Neural cell (in vitro differentiated cells): ENCODE measurements at regions not wholly inside any gene's neighbourhood (a gene's known extent, or its start where the extent isn't known, plus 50 kb on each side); places are given as distances from the start of the nearest gene placed in this dataset.

Experiments used
- H2AFZ ChIP-seq: fragments of 200-600, 300-800 bp; sonication (generic), shearing (Covaris generic); 2 replicates; pipeline ENCODE4 v1.6.0; 2014; ENCODE audit warnings: low read depth, mild to moderate bottlenecking, antibody characterized with exemption, low read length, moderate library complexity
- H3F3A ChIP-seq: fragments of 200-600 bp; shearing (Covaris generic); 2 replicates; pipeline ENCODE4 v1.6.1; 2016; ENCODE audit warnings: mild to moderate bottlenecking, moderate library complexity, mixed read lengths, antibody characterized with exemption, low read length; ENCODE audit not compliant: insufficient read depth, poor library complexity, severe bottlenecking
- H3K27ac ChIP-seq: fragments of 200-600, 300-800 bp; sonication (generic), shearing (Covaris generic); 2 replicates; pipeline ENCODE4 v1.5.1; 2014; ENCODE audit warnings: mild to moderate bottlenecking, low read length, moderate library complexity
- H3K27me3 ChIP-seq: fragments of 300-800, 200-600 bp; sonication (generic), shearing (Covaris generic); 2 replicates; pipeline ENCODE4 v1.6.0; 2014; ENCODE audit warnings: mild to moderate bottlenecking, low read depth, low read length, moderate library complexity; ENCODE audit not compliant: insufficient read depth
- H3K36me3 ChIP-seq: fragments of 300-800, 200-600 bp; sonication (generic), shearing (Covaris generic); 2 replicates; pipeline ENCODE4 v1.5.1; 2014; ENCODE audit warnings: mild to moderate bottlenecking, antibody characterized with exemption, low read length, moderate library complexity; ENCODE audit not compliant: insufficient read depth
- H3K4me2 ChIP-seq: fragments of 300-800, 200-600 bp; sonication (generic), shearing (Covaris generic); 2 replicates; pipeline ENCODE4 v1.6.0; 2014; ENCODE audit warnings: mild to moderate bottlenecking, low read length
- H3K4me3 ChIP-seq: fragments of 300-800, 200-600 bp; sonication (generic), shearing (Covaris generic); 2 replicates; pipeline ENCODE4 v1.5.1; 2014; ENCODE audit warnings: mild to moderate bottlenecking, low read length, moderate library complexity
- H3K79me2 ChIP-seq: fragments of 200-600 bp; shearing (Covaris generic); replicated peaks from 2 replicates; pipeline ENCODE4 v1.6.0; 2014; ENCODE audit warnings: mild to moderate bottlenecking, low read length, moderate library complexity; ENCODE audit not compliant: insufficient read depth
- H3K9ac ChIP-seq: fragments of 300-800, 200-600 bp; sonication (generic), shearing (Covaris generic); 2 replicates; pipeline ENCODE4 v1.6.1; 2016; ENCODE audit warnings: mild to moderate bottlenecking, low read length, mixed read lengths
- H3K9me2 ChIP-seq: fragments of 200-600 bp; shearing (Covaris generic); 2 replicates; pipeline ENCODE4 v1.6.1; 2016; ENCODE audit warnings: mild to moderate bottlenecking, low read length, mixed read lengths; ENCODE audit not compliant: insufficient read depth
- H3K9me3 ChIP-seq: fragments of 200-600, 300-800 bp; sonication (generic), shearing (Covaris generic); 2 replicates; pipeline ENCODE4 v1.6.1; 2016; ENCODE audit warnings: mild to moderate bottlenecking, mixed run types, low read length, moderate library complexity, mixed read lengths
- H4K20me1 ChIP-seq: fragments of 200-600 bp; shearing (Covaris generic); 2 replicates; pipeline ENCODE4 v1.6.1; 2016; ENCODE audit warnings: mild to moderate bottlenecking, mixed run types; ENCODE audit not compliant: insufficient read depth
- EP300 ChIP-seq: fragments of 450-650 bp; conservative IDR thresholded peaks from 2 replicates; pipeline ENCODE4 v1.6.1; 2014; ENCODE audit warnings: antibody characterized with exemption, mild to moderate bottlenecking, moderate library complexity; ENCODE audit not compliant: poor library complexity, severe bottlenecking
- EZH2 ChIP-seq: fragments of 200-600, 300-800 bp; shearing (Covaris generic), sonication (generic); IDR thresholded peaks from 2 replicates; pipeline ENCODE4 v1.6.1; 2014; ENCODE audit warnings: antibody characterized with exemption, low read length, borderline replicate concordance, mild to moderate bottlenecking; ENCODE audit not compliant: insufficient read depth, poor library complexity, severe bottlenecking
- MXI1 ChIP-seq: fragments of 450-650 bp; conservative IDR thresholded peaks from 2 replicates; pipeline ENCODE4 v1.6.1; 2014; ENCODE audit warnings: antibody characterized with exemption, mild to moderate bottlenecking; ENCODE audit not compliant: poor library complexity, severe bottlenecking
- POLR2AphosphoS5 ChIP-seq: IDR thresholded peaks from 2 replicates; pipeline ENCODE4 v1.6.1; 2012
- RAD21 ChIP-seq: fragments of 450-650 bp; conservative IDR thresholded peaks from 2 replicates; pipeline ENCODE4 v1.6.1; 2014; ENCODE audit warnings: antibody characterized with exemption, mild to moderate bottlenecking, moderate library complexity
- SMC3 ChIP-seq: fragments of 450-650 bp; conservative IDR thresholded peaks from 2 replicates; pipeline ENCODE4 v1.6.1; 2014; ENCODE audit warnings: antibody characterized with exemption, mild to moderate bottlenecking, moderate library complexity; ENCODE audit not compliant: poor library complexity
- TAF1 ChIP-seq: IDR thresholded peaks from 2 replicates; pipeline ENCODE4 v1.6.1; 2012; ENCODE audit warnings: low read depth
- TF ChIP-seq, protein P1 (sequence below): IDR thresholded peaks from 2 replicates; pipeline ENCODE4 v1.6.1; 2012; ENCODE audit warnings: borderline replicate concordance
- TF ChIP-seq, protein P2 (sequence below): fragments of 450-650 bp; IDR thresholded peaks from 2 replicates; pipeline ENCODE4 v1.5.1; 2014; ENCODE audit warnings: antibody characterized with exemption, mild to moderate bottlenecking, moderate library complexity; ENCODE audit not compliant: poor library complexity, severe bottlenecking

- TF ChIP-seq EZH2 (no peak), SMC3 (no peak), MXI1 (no peak), TAF1 (no peak), RAD21 (no peak), EP300 (no peak), POLR2AphosphoS5 (no peak)
- TF ChIP-seq, protein P1, sequence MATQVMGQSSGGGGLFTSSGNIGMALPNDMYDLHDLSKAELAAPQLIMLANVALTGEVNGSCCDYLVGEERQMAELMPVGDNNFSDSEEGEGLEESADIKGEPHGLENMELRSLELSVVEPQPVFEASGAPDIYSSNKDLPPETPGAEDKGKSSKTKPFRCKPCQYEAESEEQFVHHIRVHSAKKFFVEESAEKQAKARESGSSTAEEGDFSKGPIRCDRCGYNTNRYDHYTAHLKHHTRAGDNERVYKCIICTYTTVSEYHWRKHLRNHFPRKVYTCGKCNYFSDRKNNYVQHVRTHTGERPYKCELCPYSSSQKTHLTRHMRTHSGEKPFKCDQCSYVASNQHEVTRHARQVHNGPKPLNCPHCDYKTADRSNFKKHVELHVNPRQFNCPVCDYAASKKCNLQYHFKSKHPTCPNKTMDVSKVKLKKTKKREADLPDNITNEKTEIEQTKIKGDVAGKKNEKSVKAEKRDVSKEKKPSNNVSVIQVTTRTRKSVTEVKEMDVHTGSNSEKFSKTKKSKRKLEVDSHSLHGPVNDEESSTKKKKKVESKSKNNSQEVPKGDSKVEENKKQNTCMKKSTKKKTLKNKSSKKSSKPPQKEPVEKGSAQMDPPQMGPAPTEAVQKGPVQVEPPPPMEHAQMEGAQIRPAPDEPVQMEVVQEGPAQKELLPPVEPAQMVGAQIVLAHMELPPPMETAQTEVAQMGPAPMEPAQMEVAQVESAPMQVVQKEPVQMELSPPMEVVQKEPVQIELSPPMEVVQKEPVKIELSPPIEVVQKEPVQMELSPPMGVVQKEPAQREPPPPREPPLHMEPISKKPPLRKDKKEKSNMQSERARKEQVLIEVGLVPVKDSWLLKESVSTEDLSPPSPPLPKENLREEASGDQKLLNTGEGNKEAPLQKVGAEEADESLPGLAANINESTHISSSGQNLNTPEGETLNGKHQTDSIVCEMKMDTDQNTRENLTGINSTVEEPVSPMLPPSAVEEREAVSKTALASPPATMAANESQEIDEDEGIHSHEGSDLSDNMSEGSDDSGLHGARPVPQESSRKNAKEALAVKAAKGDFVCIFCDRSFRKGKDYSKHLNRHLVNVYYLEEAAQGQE = no peak
- TF ChIP-seq, protein P2, sequence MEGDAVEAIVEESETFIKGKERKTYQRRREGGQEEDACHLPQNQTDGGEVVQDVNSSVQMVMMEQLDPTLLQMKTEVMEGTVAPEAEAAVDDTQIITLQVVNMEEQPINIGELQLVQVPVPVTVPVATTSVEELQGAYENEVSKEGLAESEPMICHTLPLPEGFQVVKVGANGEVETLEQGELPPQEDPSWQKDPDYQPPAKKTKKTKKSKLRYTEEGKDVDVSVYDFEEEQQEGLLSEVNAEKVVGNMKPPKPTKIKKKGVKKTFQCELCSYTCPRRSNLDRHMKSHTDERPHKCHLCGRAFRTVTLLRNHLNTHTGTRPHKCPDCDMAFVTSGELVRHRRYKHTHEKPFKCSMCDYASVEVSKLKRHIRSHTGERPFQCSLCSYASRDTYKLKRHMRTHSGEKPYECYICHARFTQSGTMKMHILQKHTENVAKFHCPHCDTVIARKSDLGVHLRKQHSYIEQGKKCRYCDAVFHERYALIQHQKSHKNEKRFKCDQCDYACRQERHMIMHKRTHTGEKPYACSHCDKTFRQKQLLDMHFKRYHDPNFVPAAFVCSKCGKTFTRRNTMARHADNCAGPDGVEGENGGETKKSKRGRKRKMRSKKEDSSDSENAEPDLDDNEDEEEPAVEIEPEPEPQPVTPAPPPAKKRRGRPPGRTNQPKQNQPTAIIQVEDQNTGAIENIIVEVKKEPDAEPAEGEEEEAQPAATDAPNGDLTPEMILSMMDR = no peak
- Histone ChIP-seq H3K79me2 (no peaks in the 10 kb centered on the region), H2AFZ (no peak overlapping the region), H3K9me3 (no peaks in the 10 kb centered on the region), H4K20me1 (no peaks in the 10 kb centered on the region), H3K4me3 (no peak overlapping the region), H3K9ac (no peak overlapping the region), H3K9me2 (no peaks in the 10 kb centered on the region), H3K27me3 (no peaks in the 10 kb centered on the region), H3K27ac (no peak overlapping the region), H3K4me2 (no peak overlapping the region), H3K36me3 (no peaks in the 10 kb centered on the region), H3F3A (no peaks in the 10 kb centered on the region)
Measured at GRCh38 chr1:34529935-34530859, 224.7 kb upstream of the GJB5 start.

- Histone ChIP-seq H4K20me1 (no peaks in the 10 kb centered on the region), H2AFZ (no peak overlapping the region), H3K9ac (no peak overlapping the region), H3K9me2 (no peaks in the 10 kb centered on the region), H3K36me3 (no peaks in the 10 kb centered on the region), H3K79me2 (no peaks in the 10 kb centered on the region), H3K4me3 (no peak overlapping the region), H3K27ac (no peak overlapping the region), H3K9me3 (no peaks in the 10 kb centered on the region), H3K27me3 (no peaks in the 10 kb centered on the region), H3F3A (no peaks in the 10 kb centered on the region), H3K4me2 (no peak overlapping the region)
- TF ChIP-seq EP300 (no peak), TAF1 (no peak), RAD21 (no peak), SMC3 (no peak), POLR2AphosphoS5 (no peak), EZH2 (no peak), MXI1 (no peak)
- TF ChIP-seq, protein P2 = no peak
- TF ChIP-seq, protein P1 = no peak
Measured at GRCh38 chr1:34532113-34532512, 222.7 kb upstream of the GJB5 start.
